Ishikawa (cell line): ENCODE measurements at regions not wholly inside any gene's neighbourhood (a gene's known extent, or its start where the extent isn't known, plus 50 kb on each side); places are given as distances from the start of the nearest gene placed in this dataset.

ENCODE experiments used
- CEBPB ChIP-seq: IDR thresholded peaks from 2 replicates; pipeline ENCODE4 v1.6.1; 2012
- CREB1 ChIP-seq: IDR thresholded peaks from 2 replicates; pipeline ENCODE4 v1.6.1; 2012; ENCODE audit warnings: low read depth
- EGR1 ChIP-seq: IDR thresholded peaks from 2 replicates; pipeline ENCODE4 v1.6.1; 2012
- EP300 ChIP-seq: IDR thresholded peaks from 2 replicates; pipeline ENCODE4 v1.6.1; 2012; ENCODE audit warnings: borderline replicate concordance
- FOXM1 ChIP-seq: IDR thresholded peaks from 2 replicates; pipeline ENCODE4 v1.6.1; 2012; ENCODE audit warnings: low read depth, borderline replicate concordance
- NFIC ChIP-seq: IDR thresholded peaks from 2 replicates; pipeline ENCODE4 v1.6.1; 2012
- RAD21 ChIP-seq: IDR thresholded peaks from 2 replicates; pipeline ENCODE4 v1.6.1; 2012; ENCODE audit warnings: low read depth
- TAF1 ChIP-seq: IDR thresholded peaks from 2 replicates; pipeline ENCODE4 v1.6.1; 2012; ENCODE audit warnings: low read depth, mild to moderate bottlenecking
- TCF12 ChIP-seq: IDR thresholded peaks from 2 replicates; pipeline ENCODE4 v1.6.1; 2012; ENCODE audit warnings: low read depth
- TEAD4 ChIP-seq: IDR thresholded peaks from 2 replicates; pipeline ENCODE4 v1.6.1; 2012
- YY1 ChIP-seq: IDR thresholded peaks from 2 replicates; pipeline ENCODE4 v1.6.1; 2012; ENCODE audit warnings: low read depth
- ZBTB7A ChIP-seq: IDR thresholded peaks from 2 replicates; pipeline ENCODE4 v1.6.1; 2012; ENCODE audit warnings: low read depth
- TF ChIP-seq, protein P1 (sequence below): IDR thresholded peaks from 2 replicates; pipeline ENCODE4 v1.6.1; 2012
- TF ChIP-seq, protein P2 (sequence below): IDR thresholded peaks from 2 replicates; pipeline ENCODE4 v1.6.1; 2012
- TF ChIP-seq, protein P3 (sequence below): IDR thresholded peaks from 2 replicates; pipeline ENCODE4 v1.6.1; 2012; ENCODE audit warnings: low read depth, mild to moderate bottlenecking

DNA sequence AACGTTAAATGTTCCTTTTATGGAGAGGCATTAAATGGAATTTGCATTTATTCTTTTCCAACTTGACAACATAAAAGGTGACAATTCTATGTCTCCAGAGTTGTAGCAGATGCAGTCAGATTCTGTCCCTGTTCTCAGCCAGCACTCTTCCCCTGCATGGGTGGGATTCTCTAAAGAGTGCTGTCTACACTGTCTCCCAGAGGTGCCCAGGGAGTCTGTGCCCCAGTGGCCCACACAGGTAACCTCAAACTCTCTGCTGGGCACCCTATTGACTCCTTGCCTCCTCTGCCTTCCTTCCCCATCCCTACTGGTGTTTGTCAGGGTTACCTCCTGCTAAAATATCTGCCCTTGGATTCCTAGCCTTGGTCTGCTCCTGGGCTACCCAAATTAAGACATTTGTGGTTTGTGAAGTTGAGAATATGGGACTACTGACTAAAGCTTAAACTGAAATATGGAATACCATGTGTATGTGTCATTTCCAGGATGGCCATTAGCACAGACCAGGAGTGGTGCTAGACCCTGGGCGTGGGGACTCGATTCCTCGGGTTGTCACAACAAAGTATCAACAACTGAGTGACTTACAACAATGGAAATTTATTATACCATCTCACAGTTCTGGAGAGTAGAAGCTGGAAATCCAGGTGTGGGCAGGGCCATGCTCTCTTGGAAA, 284.7 kb downstream of the CDH26 start:
- TF ChIP-seq TAF1 (no peak), NFIC (no peak), EP300 (no peak), EGR1 (no peak), CREB1 (no peak), CEBPB (no peak), ZBTB7A (no peak), TCF12 (no peak), FOXM1 (no peak), TEAD4 (no peak), YY1 (no peak), RAD21 (no peak)
- TF ChIP-seq, protein P1, sequence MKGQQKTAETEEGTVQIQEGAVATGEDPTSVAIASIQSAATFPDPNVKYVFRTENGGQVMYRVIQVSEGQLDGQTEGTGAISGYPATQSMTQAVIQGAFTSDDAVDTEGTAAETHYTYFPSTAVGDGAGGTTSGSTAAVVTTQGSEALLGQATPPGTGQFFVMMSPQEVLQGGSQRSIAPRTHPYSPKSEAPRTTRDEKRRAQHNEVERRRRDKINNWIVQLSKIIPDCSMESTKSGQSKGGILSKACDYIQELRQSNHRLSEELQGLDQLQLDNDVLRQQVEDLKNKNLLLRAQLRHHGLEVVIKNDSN: no peak
- TF ChIP-seq, protein P2, sequence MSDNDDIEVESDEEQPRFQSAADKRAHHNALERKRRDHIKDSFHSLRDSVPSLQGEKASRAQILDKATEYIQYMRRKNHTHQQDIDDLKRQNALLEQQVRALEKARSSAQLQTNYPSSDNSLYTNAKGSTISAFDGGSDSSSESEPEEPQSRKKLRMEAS: no peak
- TF ChIP-seq, protein P3, sequence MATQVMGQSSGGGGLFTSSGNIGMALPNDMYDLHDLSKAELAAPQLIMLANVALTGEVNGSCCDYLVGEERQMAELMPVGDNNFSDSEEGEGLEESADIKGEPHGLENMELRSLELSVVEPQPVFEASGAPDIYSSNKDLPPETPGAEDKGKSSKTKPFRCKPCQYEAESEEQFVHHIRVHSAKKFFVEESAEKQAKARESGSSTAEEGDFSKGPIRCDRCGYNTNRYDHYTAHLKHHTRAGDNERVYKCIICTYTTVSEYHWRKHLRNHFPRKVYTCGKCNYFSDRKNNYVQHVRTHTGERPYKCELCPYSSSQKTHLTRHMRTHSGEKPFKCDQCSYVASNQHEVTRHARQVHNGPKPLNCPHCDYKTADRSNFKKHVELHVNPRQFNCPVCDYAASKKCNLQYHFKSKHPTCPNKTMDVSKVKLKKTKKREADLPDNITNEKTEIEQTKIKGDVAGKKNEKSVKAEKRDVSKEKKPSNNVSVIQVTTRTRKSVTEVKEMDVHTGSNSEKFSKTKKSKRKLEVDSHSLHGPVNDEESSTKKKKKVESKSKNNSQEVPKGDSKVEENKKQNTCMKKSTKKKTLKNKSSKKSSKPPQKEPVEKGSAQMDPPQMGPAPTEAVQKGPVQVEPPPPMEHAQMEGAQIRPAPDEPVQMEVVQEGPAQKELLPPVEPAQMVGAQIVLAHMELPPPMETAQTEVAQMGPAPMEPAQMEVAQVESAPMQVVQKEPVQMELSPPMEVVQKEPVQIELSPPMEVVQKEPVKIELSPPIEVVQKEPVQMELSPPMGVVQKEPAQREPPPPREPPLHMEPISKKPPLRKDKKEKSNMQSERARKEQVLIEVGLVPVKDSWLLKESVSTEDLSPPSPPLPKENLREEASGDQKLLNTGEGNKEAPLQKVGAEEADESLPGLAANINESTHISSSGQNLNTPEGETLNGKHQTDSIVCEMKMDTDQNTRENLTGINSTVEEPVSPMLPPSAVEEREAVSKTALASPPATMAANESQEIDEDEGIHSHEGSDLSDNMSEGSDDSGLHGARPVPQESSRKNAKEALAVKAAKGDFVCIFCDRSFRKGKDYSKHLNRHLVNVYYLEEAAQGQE: no peak

DNA sequence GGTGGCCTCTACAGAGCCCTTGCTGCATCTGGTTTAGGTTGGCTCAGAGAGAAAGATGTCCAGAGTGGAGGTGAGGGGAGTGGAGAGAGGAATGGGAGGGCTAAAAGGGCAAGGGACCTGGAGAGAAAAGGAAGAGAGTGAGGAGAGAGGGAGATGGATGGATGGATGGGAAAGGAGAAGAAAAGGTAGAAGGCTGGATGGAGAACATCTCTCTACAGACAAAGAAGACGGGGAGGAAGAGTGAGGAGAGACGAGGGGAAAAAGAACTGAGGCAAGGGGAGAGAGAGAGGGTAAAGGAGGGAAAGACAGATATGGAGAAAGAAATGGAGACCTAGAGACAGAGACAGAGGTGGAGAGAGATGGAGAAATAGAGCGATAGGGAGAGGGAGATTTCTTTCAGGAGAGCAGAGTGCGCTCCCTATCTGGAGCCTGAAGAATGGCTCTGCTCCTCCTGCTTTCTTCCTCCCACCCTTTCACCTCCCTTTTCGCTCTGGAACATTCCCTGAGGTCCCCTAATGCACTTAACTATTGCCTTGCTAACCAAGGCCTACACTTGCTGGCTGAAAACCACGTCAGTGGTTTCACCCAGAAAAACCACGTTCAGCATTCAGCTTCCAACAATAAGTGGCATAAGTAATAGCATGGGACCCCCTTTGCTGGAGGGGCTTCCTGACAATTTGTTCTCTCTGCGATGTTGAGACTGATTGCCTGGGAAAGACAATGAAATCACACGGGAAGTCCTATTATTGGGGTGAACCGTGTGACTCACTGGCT, 286.3 kb downstream of the CDH26 start:
- TF ChIP-seq TCF12: no peak
- no peak for TF ChIP-seq TEAD4
- TF ChIP-seq EGR1: no peak
- TF ChIP-seq CEBPB: no peak
- TF ChIP-seq CREB1: no peak
- no peak for TF ChIP-seq EP300
- no peak for TF ChIP-seq FOXM1
- TF ChIP-seq, protein P1: no peak
- TF ChIP-seq TAF1: no peak
- TF ChIP-seq RAD21: no peak
- TF ChIP-seq YY1: no peak
- TF ChIP-seq ZBTB7A: no peak
- TF ChIP-seq, protein P2: no peak
- TF ChIP-seq NFIC: no peak
- TF ChIP-seq, protein P3: no peak

DNA sequence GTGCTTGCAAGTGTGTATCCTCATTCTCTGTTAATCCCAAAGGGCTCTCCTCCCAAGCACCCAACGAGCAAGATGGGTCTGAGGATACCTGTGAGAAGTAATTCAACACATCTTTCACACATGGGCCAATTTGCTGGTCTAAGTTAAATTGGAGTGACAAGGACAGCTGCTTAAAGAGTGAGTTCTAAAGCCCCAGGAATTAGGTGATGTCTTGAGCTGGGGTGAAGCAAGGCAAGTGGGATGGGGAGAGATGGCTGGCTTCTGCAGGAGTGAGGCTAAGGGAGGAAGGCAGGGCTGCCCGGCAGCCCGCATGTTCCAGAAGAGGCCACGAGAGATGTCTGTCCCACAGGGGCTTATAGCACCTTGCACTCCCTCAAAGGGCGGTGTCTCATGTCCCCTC, 288.5 kb downstream of the CDH26 start:
- TF ChIP-seq TEAD4 (no peak), RAD21 (no peak), CREB1 (no peak), CEBPB (no peak), TAF1 (no peak), EP300 (no peak), FOXM1 (no peak), EGR1 (no peak), ZBTB7A (no peak), YY1 (no peak), TCF12 (no peak), NFIC (no peak)
- TF ChIP-seq, protein P1: no peak
- TF ChIP-seq, protein P2: no peak
- TF ChIP-seq, protein P3: no peak
